NCI-H460 (cell line): ENCODE measurements at regions not wholly inside any gene's neighbourhood (a gene's known extent, or its start where the extent isn't known, plus 50 kb on each side); places are given as distances from the start of the nearest gene placed in this dataset.

Experiments
- DNase-seq: peaks from one replicate; pipeline ENCODE4 v3.0.0-alpha.2; 2016; ENCODE audit warnings: low read depth; ENCODE audit errors: extremely low read depth

DNA sequence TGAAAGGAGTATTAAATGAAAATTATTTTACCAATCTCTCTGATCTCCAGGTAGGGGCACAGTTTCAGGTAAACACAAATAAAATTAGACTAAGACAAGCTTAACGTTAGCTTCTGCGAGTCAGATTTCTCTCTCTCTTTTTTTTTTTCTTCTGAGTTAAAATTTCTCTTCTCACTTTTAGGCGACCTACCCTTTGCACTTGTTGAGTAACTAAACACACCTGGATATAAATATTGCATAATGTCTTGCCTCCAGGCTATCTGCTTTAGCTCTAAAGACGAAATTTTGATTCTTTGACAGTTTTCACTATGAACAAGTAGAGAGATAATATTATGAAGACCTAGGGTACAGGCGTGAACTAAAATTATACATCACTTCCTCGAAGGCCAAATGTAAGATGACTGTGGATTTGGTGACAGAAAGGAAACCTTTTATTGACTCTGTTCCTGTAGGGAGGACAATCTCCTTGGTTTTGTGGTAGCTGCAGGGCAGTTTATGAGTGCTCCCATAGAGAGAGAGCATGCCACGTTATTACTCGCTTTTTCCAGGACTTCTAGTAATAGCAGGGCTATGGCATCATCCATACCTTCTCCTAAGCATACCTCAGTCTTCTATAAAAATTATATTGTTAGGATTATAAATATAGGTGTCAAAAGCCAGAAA is 303.8 kb upstream of the NEGR1 start:
- DNase-seq, result no peak

DNA sequence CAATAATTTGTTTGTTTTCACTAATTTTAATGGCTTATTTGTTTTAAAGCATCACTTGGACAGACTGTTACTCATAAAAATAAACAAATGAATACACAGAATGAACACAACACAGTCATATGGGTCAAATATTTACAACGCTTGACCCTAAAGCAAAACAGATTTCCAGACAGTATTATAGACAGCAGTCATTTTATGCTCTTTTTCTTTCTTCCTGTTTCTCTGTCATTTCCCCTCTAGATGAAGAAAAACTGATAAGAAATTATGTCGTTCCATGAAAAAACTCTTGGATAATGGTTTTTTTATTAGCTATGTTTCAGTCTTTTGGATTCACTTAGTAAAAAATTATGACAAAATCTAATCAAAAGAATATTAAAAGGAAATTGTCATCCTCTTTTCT is 297.3 kb upstream of the NEGR1 start:
- DNase-seq, result no peak

DNA sequence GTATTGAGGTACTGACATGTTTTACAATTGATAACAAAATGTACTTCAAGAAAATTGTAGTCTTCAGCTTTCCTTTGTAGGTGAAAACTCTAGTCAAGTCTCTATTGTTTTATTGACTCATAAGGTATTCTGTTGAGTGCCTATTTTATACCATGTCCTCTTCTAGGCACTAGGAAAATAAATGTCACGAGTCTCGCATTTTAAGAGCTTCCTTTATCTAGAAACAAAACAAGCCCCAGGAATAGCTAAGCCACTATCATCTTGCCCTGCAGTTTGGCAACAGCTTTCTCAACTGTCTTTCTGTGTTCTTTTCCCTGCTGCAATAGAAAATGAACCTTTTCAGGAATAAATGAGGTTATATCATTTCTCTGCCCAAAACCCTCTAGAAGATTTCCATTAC is 288.5 kb upstream of the NEGR1 start:
- no peak for DNase-seq

DNA sequence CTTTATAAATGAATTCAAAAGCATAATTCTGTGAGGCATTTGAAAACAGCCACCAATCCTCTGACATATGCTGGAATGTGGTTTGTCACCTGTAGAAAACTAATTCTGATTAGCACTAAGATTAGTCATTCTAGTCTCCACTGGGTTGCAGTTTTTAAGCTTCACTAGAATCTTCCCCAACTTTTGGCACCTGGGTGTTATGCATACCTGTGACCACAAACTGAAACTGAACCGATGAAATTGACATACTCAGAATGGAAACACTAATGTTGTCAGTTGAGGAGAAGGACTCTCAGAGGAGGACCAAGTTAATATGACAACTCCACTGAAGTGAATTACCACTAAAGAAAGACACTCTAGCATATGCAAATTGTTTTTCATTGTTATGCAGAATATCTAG is 285.8 kb upstream of the NEGR1 start:
- DNase-seq, result no peak

DNA sequence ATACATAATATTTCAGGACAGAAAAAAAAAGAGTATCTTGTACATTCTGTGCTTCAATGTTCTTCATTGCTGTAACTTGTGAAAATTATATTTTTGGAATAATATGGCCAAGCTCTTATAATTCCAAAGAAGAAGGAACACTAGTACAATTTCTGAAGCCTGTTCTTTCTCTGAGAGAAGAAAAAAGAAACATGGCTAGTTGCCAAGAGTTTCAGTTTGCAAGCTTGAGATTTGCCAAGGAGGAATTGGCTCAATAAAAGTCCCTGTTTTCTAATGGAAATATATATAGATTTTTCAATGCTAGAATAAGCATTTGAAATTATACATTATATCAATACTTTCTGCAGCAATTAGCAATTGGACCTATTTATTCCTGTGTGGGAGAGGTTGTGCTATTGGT is 285.2 kb upstream of the NEGR1 start:
- no peak for DNase-seq

DNA sequence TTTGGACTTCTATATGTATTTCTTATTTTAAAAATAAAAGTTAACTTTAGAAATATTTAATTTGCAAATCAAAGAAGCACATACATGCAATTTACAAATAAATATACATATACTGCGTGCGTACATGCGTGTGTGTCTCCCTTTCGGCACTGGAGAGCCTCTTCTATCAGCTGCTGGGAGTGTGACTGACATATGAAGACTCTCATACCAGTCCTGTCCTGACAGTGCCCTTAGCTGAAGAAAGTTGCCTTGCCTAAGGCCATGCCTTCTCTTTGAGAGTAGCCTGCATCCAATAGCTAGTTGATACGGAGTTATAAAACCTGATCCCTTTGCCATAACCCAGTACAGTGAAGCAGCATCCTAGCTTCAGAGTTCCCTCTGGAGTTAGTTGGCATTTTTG is 282.4 kb upstream of the NEGR1 start:
- DNase-seq, result no peak

DNA sequence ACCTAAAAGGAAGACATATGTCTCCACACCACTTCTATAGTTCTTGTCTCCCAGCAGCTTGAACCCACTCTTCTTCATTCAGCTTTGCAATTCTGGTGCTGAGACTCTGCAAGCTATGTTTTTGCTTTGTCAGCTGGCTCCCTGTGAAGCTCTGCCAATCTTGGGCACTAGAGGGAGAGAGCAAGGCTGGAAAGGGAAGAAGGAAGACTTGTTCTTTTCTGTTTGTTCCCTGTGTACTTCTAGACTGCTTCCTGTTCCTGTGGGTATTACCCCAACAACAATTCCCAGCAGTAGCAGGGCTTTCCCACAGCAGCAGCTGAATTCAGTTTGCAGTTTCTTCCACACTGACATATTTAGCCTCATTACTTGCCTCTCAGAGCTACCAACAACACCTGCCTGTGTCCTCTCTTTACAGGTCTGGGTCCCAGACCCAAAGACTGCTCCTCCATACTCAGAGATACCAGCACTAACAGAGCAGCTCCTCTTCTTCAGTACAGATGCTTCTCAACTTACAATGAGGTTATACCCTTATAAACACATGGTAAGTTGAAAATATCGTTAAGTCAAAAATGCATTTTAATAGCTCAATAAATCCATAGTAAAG is 275.2 kb upstream of the NEGR1 start:
- peak; percentile 23 for DNase-seq

DNA sequence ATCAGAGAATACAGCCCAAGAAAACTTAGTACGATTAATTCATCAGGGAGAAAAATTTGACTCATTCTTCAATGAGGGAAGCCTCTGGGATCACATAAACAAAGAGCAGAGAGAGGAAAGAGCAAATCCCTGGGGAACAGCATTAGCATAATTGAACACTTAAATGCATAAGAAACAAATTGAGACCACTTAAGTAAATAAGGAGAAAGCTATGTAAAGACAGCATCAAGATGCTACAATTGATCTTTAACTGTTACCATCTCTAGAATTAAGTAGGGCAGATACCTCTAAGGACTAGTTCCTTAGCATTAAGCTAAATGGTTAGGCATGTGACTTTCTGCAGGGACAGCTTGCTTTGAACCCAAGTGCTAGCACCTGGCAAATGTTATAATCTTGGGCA is 265.1 kb upstream of the NEGR1 start:
- no peak for DNase-seq

DNA sequence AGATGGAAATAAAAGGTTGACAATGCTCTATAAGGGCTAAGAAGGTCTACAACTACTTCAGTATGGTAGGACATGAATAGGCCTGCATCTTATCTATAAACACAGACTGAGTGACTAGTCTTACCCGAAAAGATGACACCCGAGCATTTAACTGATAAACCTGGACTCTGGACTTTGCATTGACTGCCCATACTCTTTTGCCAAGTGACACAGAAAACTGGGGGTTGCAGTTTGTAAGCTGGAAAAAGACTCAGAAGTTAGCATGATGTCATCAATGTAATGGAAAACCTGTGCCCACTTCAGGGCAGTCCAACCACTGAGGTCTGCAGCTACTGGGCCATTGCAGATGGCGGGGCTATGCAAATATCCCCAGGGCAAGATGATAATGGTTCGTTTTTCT is 258.3 kb upstream of the NEGR1 start:
- no peak for DNase-seq

DNA sequence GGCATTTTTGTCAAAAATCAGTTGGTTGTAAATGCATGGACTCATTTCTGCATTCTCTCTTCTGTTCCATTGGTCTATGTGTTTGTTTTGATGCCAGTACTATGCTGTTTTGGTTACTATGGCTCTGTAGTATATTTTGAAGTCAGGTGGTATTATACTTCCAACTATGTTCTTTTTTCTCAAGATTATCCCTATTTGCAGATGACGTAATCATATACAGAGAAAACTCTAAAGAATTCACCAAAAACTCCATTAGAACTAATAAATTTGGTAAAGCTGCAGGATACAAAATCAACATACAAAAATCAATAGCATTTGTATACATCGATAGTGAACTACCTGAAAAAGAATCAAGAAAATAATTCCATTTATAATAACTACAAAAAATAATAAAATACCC is 253.1 kb upstream of the NEGR1 start:
- no peak for DNase-seq

DNA sequence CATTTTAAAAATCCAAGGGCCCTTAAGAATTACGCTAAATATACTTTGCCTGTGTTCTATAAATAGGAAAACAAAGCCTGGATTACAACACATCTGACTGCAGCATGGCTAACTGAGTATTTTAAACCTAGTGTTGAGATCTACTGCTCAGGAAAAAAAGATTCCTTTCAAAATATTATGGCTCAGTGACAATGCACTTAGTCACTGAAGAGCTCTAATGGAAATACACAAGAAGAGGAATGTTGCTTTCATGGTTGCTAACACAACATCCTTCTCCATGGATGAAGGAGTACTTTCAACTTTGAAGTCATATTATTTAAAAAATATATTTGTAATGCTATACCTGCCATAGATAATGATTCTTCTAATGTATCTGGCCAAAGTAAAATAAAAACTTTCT is 248.3 kb upstream of the NEGR1 start:
- no peak for DNase-seq

DNA sequence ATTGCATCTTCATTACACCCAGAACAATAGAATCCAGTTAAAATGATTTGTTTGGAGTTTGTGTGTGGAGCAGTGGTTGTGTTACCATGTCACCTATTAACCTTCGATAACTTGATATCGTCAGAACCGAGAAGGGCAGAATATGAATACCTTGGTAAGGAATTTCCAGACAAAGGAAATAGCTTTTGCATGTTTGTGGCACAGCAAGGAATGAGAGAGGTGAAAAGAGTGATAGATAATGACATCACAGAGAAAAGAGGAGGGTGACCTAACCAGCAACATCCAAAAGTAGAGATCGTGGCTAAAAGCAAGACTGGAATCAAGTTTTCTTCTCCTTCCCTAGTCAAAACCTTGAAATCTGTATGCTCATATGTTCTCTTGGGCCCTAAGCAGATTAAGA is 244.6 kb upstream of the NEGR1 start:
- no peak for DNase-seq

DNA sequence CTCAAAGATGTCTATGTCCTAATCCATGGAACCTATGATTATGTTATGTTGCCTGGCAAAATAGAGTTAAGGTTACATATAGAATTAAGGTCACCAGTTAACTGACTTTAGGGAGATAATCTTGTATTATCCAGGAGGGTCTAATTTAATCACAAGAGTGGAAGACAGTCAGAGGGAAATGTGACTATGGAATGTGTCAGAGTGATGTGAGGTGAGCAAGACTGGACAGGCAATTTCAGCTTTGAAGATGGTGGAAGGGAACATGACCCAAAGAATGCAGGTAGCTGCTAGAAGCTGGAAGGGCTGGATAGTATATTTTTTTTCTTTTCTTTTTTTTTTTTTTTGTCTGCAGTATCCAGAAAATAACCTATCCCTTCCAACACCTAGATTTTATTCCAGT is 241.7 kb upstream of the NEGR1 start:
- no peak for DNase-seq

DNA sequence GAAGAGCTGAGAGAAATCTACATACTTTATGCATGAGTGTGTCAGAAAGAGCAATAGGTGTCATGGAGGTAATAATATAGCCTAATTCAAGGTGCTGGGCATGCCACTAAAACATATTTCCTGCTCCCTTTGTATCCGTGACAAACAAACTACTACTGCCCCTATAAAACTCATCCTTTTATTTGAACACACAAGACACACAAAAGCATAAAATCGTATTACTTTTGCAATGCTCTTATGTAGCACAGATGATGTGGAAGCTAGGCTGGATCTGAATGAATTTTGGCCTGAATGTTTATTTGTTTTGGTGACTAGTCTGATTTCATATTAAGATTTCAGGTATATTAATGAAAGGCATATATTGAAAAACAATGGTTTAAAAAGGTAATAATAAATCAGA is 239.3 kb upstream of the NEGR1 start:
- DNase-seq, result no peak

DNA sequence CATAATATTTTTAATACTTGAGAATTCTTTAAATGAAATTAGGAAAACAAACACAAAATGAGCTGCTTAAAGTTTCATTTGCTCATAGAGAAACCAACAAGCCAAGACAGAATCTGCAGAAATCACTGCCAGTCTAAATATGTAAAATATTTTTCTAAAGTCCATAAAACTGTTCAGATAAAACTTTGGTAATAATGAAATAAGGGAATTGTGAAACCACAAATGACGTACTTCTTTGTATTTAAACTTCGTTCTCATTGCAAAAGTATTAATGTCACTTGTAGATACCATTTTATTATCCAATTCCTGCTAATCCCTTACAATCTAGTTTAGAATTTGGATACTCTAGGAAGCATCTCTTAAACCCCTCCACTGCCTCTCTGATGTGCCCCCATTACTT is 234.5 kb upstream of the NEGR1 start:
- DNase-seq, result no peak

DNA sequence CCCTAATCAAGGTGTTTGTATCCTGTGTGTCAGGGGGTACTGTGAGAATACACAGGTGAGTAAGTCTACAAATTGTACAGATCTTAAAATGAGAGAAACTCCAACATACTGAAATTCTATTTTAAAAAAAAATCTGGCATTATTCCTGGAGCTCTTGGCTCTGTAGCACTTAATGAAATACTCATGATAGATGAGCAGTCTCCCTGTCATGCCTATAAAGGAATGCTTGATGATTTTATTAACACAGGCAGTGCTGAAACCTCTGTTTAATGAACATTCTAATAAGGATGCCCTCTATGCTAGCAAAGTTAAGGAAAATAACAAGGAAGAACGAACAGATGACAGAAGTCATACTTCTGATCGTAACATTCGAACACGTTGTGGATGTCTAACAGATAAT is 233.9 kb upstream of the NEGR1 start:
- DNase-seq, result no peak

DNA sequence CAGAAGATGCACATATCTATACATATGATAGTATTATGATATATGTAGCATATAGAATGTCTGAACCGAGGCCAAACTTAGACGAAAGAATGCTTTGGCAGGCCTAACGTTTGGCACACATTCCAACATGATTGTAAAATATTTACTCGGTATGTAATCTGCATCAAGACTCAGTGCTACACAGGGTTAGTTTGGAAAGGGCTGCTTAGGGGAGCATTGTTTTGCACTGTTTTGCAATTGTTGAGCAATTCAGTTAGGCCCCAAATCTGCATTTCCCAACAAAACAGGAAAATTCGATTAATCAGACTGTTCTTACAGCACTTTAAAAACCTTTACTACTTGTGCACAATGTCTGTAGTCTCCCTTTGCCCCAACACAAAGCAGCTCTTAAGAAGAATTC is 216.0 kb upstream of the NEGR1 start:
- DNase-seq, result no peak

DNA sequence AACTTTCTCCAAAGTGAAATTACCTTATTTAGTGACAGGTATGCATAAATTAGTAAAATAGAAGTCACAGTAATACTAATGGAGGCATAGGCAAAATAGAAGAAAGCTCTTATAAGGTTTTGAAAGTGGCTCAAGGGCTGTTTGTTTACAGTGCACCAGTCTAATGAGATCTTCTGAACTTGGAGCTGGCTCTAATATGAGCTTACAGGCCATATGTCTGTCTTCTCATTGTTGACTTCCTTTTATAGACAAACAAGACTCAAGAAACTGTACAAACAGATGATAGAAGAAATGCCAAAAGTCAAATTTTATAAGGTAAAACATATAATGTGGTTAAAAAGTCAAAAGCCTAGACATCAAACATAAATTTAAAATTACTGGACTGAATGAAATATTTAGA is 207.5 kb upstream of the NEGR1 start:
- DNase-seq, result no peak

DNA sequence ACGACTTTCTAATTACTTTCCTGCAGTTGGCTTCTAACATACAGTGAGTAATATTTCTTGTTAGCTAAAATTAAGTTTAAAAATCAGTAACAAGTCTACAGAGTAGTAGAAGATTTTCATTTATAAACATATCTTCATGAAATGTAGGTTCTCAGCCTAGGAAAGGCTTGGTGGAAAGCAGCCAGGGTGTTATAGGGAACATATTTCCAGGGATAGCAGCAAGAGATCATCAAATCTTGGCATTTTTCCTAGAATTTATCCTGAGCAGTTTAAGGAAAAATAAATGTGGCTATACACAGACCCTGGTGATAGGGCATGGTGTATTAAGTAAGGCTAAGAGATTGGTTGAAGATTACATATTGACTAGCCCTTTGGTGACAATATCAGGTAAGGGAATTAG is 203.5 kb upstream of the NEGR1 start:
- DNase-seq, result no peak

DNA sequence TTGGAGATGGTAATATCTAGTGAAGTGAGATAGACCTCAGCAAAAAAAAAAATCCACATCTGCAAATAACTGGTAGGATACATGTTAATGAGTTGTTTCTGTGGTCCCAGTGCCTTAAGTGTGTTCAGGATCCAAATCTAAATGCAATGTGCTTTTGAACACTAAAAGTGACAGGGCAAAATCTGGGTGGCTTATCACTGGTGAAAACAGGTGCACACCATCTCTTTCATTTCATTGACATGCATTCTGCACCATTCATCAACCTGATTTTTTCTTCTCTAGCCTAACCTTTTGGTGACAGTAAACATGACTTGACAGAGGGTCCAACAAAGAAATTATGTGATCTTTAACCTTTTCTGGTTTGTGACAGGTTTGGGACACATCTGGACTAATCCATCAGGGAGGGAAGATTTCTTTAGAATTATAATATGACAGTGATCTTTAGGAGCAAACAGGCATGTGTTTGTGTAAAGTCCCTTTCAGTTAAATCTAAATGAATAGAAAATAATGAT is 201.6 kb upstream of the NEGR1 start:
- DNase-seq, result no peak

DNA sequence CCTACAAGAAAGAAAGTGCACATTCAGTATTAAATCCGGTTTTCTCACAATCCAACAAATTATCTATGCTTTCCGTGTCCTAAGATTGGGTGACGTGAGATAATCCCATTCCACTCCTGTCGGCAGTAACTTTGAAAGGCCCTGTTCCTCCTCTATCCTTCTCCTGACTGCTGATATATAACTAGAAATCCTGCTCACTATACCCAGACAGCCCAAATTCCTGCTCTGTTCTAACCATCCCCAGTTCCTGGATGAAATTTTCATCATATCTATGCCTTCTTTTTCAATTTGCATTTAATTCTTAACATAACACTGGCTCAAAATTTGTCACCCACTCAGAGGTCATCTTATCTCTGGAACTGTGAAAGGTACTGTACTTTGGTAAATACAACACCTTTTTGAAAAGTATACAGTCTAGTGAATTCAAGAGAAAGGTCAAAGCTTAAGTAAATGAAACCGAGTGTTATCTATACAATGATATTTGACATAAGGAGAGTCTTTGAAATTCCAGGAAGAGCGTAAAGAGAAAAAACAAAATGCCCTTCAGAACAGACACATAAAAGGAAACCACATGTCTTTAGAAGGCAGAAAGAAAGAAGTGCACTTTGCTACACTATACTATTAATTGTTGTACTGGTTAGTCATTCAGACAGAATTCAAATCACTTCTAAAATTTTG is 200.5 kb upstream of the NEGR1 start:
- no peak for DNase-seq

DNA sequence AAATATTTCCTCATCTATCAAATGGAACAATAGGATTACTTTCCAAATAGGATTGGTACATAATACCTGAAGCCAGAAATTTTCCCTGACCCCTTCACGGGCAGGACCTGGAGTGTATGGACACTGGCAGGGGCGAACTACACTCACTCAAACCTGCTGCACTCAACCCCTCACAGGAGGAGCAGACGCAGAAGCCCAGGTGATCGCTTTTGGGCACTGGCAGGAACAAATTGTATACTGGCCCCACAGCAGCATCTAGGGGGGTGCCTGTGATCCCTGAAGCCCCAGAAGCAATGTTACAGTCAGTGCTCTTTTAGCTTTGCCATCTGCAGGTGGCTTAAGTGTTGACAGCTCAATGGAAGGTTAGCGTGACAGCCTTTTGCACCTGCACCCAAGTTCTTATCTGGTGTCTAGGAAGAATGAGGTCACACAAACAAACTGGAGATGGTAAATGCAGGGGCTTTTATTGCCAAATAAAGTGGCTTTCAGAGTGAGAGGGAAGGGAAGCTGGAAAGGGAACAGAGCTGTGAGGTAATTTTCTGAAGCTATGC is 199.2 kb upstream of the NEGR1 start:
- DNase-seq, result no peak
